Dendritic cell treated with granulocyte-macrophage colony-stimulating factor and Interleukin-4, amounts not matched to agents 40 ng/mL and 50 ng/mL, for 4 days (primary cell): ENCODE measurements at regions not wholly inside any gene's neighbourhood (a gene's known extent, or its start where the extent isn't known, plus 50 kb on each side); places are given as distances from the start of the nearest gene placed in this dataset.

ENCODE experiments used
- H3K27ac Mint-ChIP-seq: one replicate; pipeline ENCODE4 v1.8.0; 2022; ENCODE audit warnings: mild to moderate bottlenecking, mixed read lengths
- H3K27me3 Mint-ChIP-seq: one replicate; pipeline ENCODE4 v1.8.0; 2022; ENCODE audit warnings: mild to moderate bottlenecking, mixed read lengths
- H3K36me3 Mint-ChIP-seq: one replicate; pipeline ENCODE4 v1.8.0; 2022; ENCODE audit warnings: low read depth, mixed read lengths
- H3K4me1 Mint-ChIP-seq: one replicate; pipeline ENCODE4 v1.8.0; 2022; ENCODE audit warnings: low read depth, mixed read lengths
- H3K4me3 Mint-ChIP-seq: one replicate; pipeline ENCODE4 v1.8.0; 2022; ENCODE audit warnings: mild to moderate bottlenecking, moderate library complexity, mixed read lengths
- H3K9me3 Mint-ChIP-seq: one replicate; pipeline ENCODE4 v1.8.0; 2022; ENCODE audit warnings: mixed read lengths
- intact Hi-C: fragments of 100-400 bp; cut with micrococcal nuclease; formaldehyde crosslinking; loops from one replicate; pipeline ENCODE4 v1.15.0; 2022

DNA sequence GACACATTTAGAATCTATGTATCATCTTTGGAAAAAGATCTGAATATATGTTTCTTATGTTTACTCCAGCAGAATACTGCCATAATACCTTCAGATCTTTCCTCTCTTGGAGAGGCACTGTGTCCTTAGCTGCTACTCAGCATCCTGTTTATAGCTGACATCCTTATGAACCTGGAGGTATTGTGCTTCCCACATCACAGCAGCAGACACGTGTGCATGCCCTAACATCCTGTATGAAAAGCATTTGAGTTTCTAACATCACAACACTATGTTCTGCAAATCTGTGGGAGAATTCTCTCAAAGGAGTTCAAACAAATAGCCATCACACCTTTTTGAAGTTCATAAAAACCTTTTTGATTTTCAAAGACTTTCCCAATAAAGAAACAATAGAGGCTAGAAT lies 216.0 kb downstream of the GJA1 start:
- intact Hi-C loops: no loop called here
- H3K4me3 Mint-ChIP-seq: no peak overlapping the region
- H3K9me3 Mint-ChIP-seq: no peaks in the 10 kb centered on the region
- H3K36me3 Mint-ChIP-seq: no peaks in the 10 kb centered on the region
- no peaks in the 10 kb centered on the region for H3K27me3 Mint-ChIP-seq
- H3K4me1 Mint-ChIP-seq: peaks cover 11% of the 10 kb centered on the region
- H3K27ac Mint-ChIP-seq: no peak overlapping the region

DNA sequence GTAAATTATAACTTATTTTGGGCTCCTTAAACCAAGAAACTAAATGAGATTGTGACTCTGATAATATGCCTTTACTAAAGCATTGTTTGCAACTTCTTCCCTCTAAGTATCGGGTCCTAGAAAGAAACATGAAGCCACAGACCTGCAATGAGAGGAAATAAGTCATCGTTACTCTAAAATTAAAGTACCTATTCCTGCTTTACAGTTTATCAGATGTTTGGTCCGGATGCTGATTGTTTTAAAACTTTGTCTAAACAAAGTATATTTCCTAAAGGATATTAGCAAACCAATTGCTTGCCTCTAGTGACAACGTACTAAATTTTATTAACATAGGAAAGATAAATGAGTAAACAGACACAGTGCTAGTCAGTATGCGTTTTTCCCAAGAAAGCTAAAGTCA lies 216.8 kb downstream of the GJA1 start:
- intact Hi-C loops: no loop called here
- Mint-ChIP-seq H3K36me3 (no peaks in the 10 kb centered on the region), H3K27me3 (no peaks in the 10 kb centered on the region), H3K4me3 (no peak overlapping the region), H3K9me3 (no peaks in the 10 kb centered on the region), H3K27ac (no peak overlapping the region), H3K4me1 (peaks cover 11% of the 10 kb centered on the region)

DNA sequence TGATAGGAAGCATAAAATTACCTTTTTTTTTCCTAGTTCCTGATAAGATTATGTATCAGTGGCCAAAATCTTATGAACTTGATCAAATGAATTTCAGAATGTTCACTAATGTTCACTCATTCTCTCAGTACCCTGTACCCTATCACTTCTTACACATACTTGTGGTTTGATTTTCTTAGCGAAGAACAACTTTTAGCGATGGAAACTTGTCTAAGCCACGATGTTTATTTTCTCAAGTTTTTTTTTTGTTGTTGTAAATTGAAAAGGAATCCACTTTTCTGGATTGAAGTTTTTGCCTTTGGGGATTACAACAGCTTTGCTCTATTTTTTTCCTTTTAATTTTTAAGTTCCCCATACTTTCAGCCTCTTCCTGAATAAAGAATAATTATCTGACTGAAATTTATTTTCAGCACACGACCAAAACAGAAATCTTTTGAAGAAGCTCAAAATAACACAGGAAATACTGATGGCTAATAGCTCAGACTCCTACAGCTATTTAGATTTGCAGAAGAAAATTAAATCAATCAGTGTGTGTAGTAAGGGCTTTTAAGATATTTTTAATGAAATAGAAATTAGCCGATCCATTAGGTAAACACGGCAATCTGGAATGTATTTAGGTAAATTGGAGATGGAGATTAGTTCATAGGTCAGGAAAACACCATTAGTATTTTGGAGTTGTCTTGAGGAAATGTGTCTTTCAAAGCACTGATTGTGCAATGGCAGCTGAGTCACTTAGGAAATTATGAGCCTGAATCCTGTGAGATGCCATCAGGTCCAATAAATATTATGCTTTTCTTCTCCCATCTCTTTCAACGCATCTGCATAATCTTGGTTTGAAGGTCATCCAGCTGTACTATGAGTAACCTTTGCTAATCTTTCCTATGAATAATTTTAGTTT lies 217.5 kb downstream of the GJA1 start:
- H3K27ac Mint-ChIP-seq: no peak overlapping the region
- H3K27me3 Mint-ChIP-seq: no peaks in the 10 kb centered on the region
- H3K4me3 Mint-ChIP-seq: no peak overlapping the region
- H3K36me3 Mint-ChIP-seq: no peaks in the 10 kb centered on the region
- peaks cover 11% of the 10 kb centered on the region for H3K4me1 Mint-ChIP-seq
- H3K9me3 Mint-ChIP-seq: no peaks in the 10 kb centered on the region
- intact Hi-C loops: no loop called here

DNA sequence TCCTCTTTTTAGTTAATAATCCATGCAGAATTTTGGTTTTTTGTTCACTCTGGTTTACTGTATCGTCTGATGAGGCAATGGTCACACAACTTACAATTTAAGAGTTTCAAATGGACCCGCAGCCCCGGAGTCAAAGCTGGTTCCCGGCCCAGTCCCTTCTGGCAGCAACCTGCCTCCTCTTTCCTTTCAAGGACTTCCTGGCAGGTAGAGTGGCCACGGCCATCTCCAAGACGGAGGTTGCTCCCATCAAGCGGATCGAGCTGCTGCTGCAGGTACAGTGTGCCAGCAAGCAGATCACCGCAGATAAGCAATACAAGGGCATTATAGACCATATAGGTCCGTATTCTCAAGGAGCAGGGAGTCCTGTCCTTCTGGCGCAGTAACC lies 218.2 kb downstream of the GJA1 start:
- Mint-ChIP-seq H3K27me3 (no peaks in the 10 kb centered on the region), H3K4me1 (peaks cover 11% of the 10 kb centered on the region), H3K9me3 (no peaks in the 10 kb centered on the region), H3K4me3 (no peak overlapping the region), H3K36me3 (no peaks in the 10 kb centered on the region), H3K27ac (no peak overlapping the region)
- intact Hi-C loops: no loop called here

DNA sequence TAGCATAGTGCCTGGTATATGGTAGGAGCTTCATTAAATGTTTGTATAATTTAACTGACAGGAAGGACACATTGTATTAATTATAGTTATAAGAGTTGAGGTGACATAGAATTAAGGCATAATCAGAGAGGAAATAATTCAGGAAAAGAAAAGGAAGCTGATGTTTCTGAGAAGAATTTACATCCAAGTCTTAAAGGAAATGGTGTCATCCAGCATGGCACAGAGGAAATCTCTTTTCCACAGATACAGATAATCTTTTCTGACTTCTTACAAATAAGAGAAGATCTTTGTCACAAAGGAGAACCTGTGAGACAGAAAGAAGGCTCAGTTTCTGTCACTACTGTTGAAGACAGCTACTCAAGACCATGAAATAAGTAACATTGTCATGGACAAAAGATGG lies 222.5 kb downstream of the GJA1 start:
- peaks cover 8% of the 10 kb centered on the region for H3K4me1 Mint-ChIP-seq

DNA sequence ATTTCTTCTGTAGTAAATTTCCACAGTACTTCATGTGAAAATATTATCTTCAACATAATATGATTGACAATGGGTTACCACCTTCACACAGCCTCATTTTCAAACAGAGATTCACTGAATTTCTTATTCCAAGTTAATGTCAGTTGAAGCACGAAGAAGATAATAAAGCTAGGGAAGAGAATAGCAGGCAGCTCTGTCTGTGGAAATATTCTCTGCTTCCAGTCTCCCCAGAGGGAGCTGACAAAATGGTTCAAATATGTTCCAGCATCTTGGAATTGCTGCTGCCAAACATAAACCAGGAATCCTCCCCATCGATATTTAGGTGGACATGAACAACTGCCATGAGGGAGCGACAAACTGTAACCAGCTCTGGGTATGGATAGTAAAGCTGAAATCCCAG lies 224.8 kb downstream of the GJA1 start:
- intact Hi-C loops: no loop called here
- Mint-ChIP-seq H3K36me3 (no peaks in the 10 kb centered on the region), H3K9me3 (no peaks in the 10 kb centered on the region), H3K27me3 (no peaks in the 10 kb centered on the region), H3K4me1 (peaks cover under 1% of the 10 kb centered on the region), H3K4me3 (no peak overlapping the region), H3K27ac (no peak overlapping the region)

More for the DNA sequence above, 222.5 kb downstream of the GJA1 start:
- H3K27ac Mint-ChIP-seq: no peak overlapping the region
- no peaks in the 10 kb centered on the region for H3K9me3 Mint-ChIP-seq
- H3K4me3 Mint-ChIP-seq: no peak overlapping the region
- intact Hi-C loops: no loop called here
- H3K27me3 Mint-ChIP-seq: no peaks in the 10 kb centered on the region
- no peaks in the 10 kb centered on the region for H3K36me3 Mint-ChIP-seq

DNA sequence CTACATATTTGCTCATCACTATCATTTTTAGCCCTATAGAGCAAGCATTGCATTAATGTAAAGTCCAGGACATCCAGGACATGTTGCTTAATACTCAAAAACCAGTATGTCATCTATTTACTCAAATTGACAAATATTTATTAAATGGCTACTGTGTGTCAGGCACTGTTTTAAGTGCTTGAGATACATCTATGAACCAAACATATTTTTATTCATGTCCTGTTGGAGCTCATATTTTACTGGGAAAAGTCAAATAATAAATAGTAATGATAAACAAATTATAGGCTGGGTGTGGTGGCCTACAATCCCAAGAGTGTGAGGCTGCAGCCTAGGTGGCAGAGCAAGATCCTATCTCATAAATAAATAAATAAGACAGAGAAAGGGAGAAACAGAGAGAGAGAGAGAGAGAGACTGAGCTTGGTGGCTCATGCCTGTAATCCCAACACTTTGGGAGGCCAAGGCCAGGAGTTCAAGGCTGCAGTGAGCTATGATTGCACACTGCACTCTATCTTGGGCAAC lies 227.9 kb downstream of the GJA1 start:
- Mint-ChIP-seq H3K4me1 (peaks cover 18% of the 10 kb centered on the region), H3K27ac (no peak overlapping the region), H3K9me3 (no peaks in the 10 kb centered on the region), H3K27me3 (no peaks in the 10 kb centered on the region), H3K36me3 (no peaks in the 10 kb centered on the region), H3K4me3 (no peak overlapping the region)
- intact Hi-C loops: no loop called here

DNA sequence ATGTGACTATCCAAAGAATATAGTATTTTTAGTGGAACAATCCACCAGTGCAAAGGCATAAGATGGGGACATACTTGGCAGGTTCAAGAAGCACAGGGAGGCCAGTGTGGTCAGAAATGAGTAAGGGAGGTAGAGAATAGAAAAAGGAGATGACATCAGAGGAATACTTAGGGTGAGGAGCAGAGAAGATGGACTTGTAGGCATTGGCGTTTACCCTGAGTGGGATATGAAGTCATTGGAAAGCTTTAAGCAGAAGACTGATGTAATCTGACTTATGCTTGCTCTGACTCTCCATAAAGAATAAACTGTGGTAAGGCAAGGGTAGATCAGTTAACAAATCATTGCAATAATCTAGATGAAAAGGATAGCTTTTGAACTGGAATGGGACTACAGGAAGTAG lies 228.7 kb downstream of the GJA1 start:
- H3K4me1 Mint-ChIP-seq: peaks cover 18% of the 10 kb centered on the region
- H3K9me3 Mint-ChIP-seq: no peaks in the 10 kb centered on the region
- no peaks in the 10 kb centered on the region for H3K27me3 Mint-ChIP-seq
- intact Hi-C loops: no loop called here
- no peak overlapping the region for H3K4me3 Mint-ChIP-seq
- no peaks in the 10 kb centered on the region for H3K36me3 Mint-ChIP-seq
- no peak overlapping the region for H3K27ac Mint-ChIP-seq

DNA sequence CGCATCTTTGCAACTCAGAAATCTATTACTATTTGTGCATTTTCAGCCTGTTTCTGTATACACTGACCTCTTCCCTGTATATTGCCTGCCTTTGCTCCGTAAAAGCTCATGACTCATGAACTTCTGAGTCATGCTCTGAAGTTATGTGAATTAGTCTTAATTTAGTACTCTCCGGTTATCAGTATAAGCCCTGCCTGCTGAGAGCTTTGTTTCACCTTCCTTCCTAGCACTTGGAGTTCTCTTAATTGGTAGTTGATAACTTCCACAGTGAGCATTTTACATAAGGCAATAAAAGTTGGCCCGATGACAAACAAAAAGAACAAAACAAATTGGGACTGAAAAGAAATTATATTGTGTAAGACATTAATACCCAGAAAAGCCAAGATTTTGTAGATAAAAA lies 231.4 kb downstream of the GJA1 start:
- Mint-ChIP-seq H3K27me3 (no peaks in the 10 kb centered on the region), H3K9me3 (no peaks in the 10 kb centered on the region), H3K4me1 (peaks cover 18% of the 10 kb centered on the region), H3K27ac (no peak overlapping the region), H3K36me3 (no peaks in the 10 kb centered on the region), H3K4me3 (no peak overlapping the region)
- intact Hi-C loops: no loop called here

DNA sequence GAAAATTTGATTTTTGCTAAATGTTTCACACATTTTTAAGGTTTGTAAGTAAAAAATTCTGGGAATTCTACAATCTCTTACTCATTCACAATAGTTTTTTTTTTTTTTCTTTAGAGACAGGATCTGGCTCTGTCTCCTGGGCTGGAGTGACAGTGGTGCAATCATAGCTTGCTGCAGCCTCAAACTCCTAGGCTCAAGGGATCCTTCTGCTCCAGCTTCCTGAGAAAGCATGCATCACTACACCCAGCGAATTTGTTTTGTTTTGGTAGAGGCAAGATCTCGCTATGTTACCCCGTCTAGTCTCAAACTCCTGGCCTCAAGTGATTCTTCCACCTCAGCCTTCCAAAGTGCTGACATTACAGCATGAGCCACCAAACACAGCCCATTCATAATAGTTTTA lies 232.8 kb downstream of the GJA1 start:
- H3K27me3 Mint-ChIP-seq: no peaks in the 10 kb centered on the region
- no peaks in the 10 kb centered on the region for H3K36me3 Mint-ChIP-seq

DNA sequence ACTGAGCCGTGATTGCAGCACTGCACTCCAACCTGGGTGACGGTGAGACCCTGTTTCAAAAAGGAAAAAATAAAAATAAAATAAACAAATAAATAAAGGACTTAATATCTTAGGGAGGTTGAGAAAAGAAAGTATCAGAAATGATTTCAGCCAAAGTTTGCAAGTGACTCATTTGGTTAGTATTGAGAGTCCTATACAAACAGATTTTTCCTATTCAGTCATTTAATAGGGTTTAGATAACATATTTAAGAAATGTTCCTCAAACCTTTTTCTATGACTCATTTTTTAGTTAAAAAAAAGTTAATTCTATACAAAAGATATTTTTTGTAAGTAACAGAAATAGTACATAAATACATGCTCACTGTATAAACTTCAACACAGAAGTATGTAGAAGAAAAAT lies 235.1 kb downstream of the GJA1 start:
- H3K27ac Mint-ChIP-seq: no peak overlapping the region
- peaks cover 15% of the 10 kb centered on the region for H3K4me1 Mint-ChIP-seq
- intact Hi-C loops: no loop called here
- no peaks in the 10 kb centered on the region for H3K27me3 Mint-ChIP-seq
- H3K4me3 Mint-ChIP-seq: no peak overlapping the region
- H3K36me3 Mint-ChIP-seq: no peaks in the 10 kb centered on the region
- no peaks in the 10 kb centered on the region for H3K9me3 Mint-ChIP-seq

More for the DNA sequence above, 232.8 kb downstream of the GJA1 start:
- intact Hi-C loops: no loop called here
- Mint-ChIP-seq H3K9me3 (no peaks in the 10 kb centered on the region), H3K4me3 (no peak overlapping the region), H3K4me1 (peaks cover 18% of the 10 kb centered on the region), H3K27ac (no peak overlapping the region)

DNA sequence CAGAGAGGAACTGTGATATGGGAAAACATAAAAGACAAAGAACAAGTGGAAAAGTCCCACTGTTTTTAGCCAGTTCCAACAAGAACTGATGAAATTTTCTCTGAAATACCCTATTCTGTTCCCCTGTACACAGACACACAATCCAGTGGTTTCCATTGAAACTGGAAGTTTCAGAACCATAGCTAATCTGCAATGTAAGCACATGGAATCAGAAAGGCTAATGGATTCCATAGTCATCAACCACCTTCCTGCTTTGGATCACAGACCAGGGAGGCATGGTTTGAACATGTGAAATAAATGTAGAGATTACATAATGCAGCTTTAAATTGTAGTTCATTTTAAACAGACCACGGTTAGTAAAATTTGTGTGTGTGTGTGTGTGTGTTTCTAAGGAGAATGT lies 242.1 kb downstream of the GJA1 start:
- Mint-ChIP-seq H3K27ac (no peak overlapping the region), H3K27me3 (no peaks in the 10 kb centered on the region), H3K36me3 (no peaks in the 10 kb centered on the region), H3K4me1 (no peaks in the 10 kb centered on the region), H3K9me3 (peaks cover 16% of the 10 kb centered on the region), H3K4me3 (no peak overlapping the region)
- intact Hi-C loops: no loop called here

DNA sequence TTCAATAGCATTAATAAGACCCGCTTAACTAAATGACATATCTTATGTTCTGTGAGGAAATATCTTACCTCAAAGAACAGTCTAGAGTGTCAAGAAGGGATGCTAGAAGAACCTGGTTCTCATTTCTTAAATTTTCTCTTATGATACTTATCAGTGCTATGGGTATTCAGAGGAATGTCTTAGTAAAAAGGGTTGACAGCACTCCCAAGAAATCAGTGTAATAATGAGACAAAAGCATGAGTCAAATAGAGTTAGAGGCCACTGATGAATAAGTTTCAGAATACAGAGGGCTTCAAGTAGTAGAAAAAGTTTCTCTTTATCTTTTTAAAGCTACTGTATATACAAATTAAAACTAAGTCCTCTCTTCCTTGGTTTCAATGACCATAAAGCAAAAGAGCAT lies 242.8 kb downstream of the GJA1 start:
- H3K27ac Mint-ChIP-seq: no peak overlapping the region
- intact Hi-C loops: no loop called here
- no peaks in the 10 kb centered on the region for H3K4me1 Mint-ChIP-seq
- H3K9me3 Mint-ChIP-seq: peaks cover 21% of the 10 kb centered on the region
- no peaks in the 10 kb centered on the region for H3K36me3 Mint-ChIP-seq
- H3K4me3 Mint-ChIP-seq: no peak overlapping the region
- H3K27me3 Mint-ChIP-seq: no peaks in the 10 kb centered on the region

DNA sequence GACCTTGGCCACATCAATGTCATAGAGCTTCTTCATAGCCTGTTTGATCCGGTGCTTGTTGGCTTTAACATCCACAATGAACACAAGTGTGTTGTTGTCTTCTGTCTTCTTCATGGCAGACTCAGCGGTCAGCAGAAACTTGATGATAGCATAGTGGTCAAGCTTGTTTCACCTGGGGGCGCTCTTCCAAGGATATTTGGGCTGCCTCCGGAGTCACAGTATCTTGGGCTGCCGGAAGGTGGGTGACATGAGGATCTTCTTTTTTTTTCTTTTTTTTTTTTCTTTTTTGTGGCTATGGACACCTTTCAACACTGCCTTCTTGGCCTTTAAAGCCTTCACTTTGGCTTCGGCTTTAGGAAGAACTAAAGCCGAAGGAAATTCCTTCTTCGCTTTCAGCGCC lies 244.6 kb downstream of the GJA1 start:
- H3K27me3 Mint-ChIP-seq: no peaks in the 10 kb centered on the region
- H3K36me3 Mint-ChIP-seq: no peaks in the 10 kb centered on the region
- H3K27ac Mint-ChIP-seq: no peak overlapping the region
- intact Hi-C loops: no loop called here
- H3K4me3 Mint-ChIP-seq: no peak overlapping the region
- no peaks in the 10 kb centered on the region for H3K4me1 Mint-ChIP-seq
- peaks cover 31% of the 10 kb centered on the region for H3K9me3 Mint-ChIP-seq

DNA sequence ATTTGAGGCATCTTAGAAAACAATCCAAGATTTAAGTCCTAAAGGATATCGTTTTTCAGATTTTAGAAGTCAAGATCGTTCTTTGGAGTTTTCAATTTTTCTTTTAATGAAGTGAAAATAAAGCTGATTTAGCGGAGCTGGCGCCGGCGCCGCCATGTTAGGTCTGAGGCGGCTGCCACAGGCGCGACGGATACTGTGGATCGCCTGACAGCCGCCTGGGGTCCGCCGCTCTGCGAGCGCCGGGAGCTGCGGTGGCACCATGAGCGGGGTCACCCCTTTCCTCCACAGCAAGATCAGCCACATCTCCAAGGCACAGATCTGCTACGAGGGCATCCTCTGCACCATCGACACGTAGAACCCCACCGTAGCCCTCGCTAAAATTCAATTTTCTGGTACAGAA lies 247.2 kb downstream of the GJA1 start:
- Mint-ChIP-seq H3K4me3 (no peak overlapping the region), H3K36me3 (no peaks in the 10 kb centered on the region), H3K27ac (no peak overlapping the region), H3K27me3 (no peaks in the 10 kb centered on the region), H3K9me3 (peaks cover 40% of the 10 kb centered on the region), H3K4me1 (no peaks in the 10 kb centered on the region)
- intact Hi-C loops: no loop called here
